ENCODE measurements at regions not wholly inside any gene's neighbourhood (a gene's known extent, or its start where the extent isn't known, plus 50 kb on each side); places are given as distances from the start of the nearest gene placed in this dataset.

DNA sequence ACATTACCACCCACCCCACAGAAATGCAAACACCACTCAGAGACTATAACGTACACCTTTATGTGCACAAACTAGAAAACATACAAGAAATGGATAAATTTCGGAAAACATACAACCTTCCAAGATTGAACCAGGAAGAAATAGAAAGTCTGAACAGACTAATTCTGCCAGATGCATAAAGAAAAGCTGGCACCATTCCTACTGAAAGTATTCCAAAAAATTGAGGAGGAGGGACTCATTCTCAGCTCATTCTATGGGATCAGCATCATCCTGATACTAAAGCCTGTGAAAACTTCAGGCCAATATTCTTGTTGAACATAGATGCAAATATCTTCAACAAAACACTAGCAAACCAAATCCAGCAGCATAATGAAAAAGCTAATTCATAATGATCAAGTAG, 115.1 kb upstream of the CD180 start:
- TF ChIP-seq POLR2A (IDR thresholded peaks at IDR 0.05; ENCODE audit: borderline replicate concordance, extremely low read depth, insufficient read depth, insufficient read length) (no peak), SRF (IDR thresholded peaks at IDR 0.05; ENCODE audit: low read depth) (no peak), RAD21 (IDR thresholded peaks at IDR 0.05; ENCODE audit: low read depth) (no peak), POLR2AphosphoS5 (IDR thresholded peaks at IDR 0.05; ENCODE audit: low read depth, low read length) (no peak), CTCF (IDR thresholded peaks at IDR 0.05 in 2 of 3, conservative IDR thresholded peaks at IDR 0.05 in 1 of 3; ENCODE audit: borderline replicate concordance in 1 of 3, insufficient read depth in 1 of 3, low read depth in 2 of 3, low read length in 2 of 3) (no peak), JUND (IDR thresholded peaks at IDR 0.05) (no peak)
